Gastroesophageal sphincter (tissue), 4 donors: ENCODE measurements at regions not wholly inside any gene's neighbourhood (a gene's known extent, or its start where the extent isn't known, plus 50 kb on each side); places are given as distances from the start of the nearest gene placed in this dataset.

Experiments
- ATAC-seq: fragments of 150-250 bp; one replicate; pipeline ENCODE4 v1.9.1; 2016; ENCODE audit warnings: mild to moderate bottlenecking, moderate library complexity
- H3K27ac ChIP-seq, 4 donors: fragments of 200-600 bp; sonication (generic) in 3 of 4; 1 replicate in 3 of 4; 2 replicates in 1 of 4; pipeline ENCODE4 v1.5.1; 2016 to 2019
- H3K27me3 ChIP-seq: fragments of 200-600 bp; sonication (generic); one replicate; pipeline ENCODE4 v1.5.1; 2019
- H3K36me3 ChIP-seq, 2 donors: fragments of 200-600 bp; sonication (generic); one replicate each; pipeline ENCODE4 v1.5.1; 2019; ENCODE audit warnings: control low read depth in 1 of 2
- H3K4me1 ChIP-seq, 3 donors: fragments of 200-600 bp; sonication (generic); 1 replicate in 2 of 3; 2 replicates in 1 of 3; pipeline ENCODE4 v1.5.1; 2016 to 2019; ENCODE audit warnings: control low read depth in 2 of 3
- H3K4me3 ChIP-seq, 2 donors: fragments of 200-600 bp; sonication (generic); one replicate each; pipeline ENCODE4 v1.5.1; 2019; ENCODE audit warnings: mild to moderate bottlenecking in 1 of 2, moderate library complexity in 1 of 2
- H3K9me3 ChIP-seq, 3 donors: fragments of 200-600 bp; sonication (generic); one replicate each; pipeline ENCODE4 v1.5.1; 2017 to 2019; ENCODE audit warnings: control low read depth in 2 of 3
- CTCF ChIP-seq, 4 experiments: fragments of 200-600 bp in 2 of 4; fragments of 450-650 bp in 2 of 4; sonication (generic) in 1 of 4; IDR thresholded peaks; one replicate each; pipeline ENCODE4 v1.5.1; 2017 to 2019; ENCODE audit warnings: antibody characterized with exemption in 4 of 4, mild to moderate bottlenecking in 2 of 4, moderate library complexity in 2 of 4
- EP300 ChIP-seq: sonication (generic); formaldehyde crosslinking; IDR thresholded peaks from one replicate; pipeline ENCODE4 v1.6.1; 2017; ENCODE audit warnings: antibody characterized with exemption, mild to moderate bottlenecking
- POLR2A ChIP-seq, 2 donors: fragments of 450-650 bp; IDR thresholded peaks; one replicate each; pipeline ENCODE4 v1.6.1; 2017; ENCODE audit warnings: antibody characterized with exemption in 2 of 2, mild to moderate bottlenecking in 2 of 2, moderate library complexity in 1 of 2
- POLR2AphosphoS5 ChIP-seq: sonication (generic); formaldehyde crosslinking; IDR thresholded peaks from one replicate; pipeline ENCODE4 v1.6.1; 2017; ENCODE audit warnings: antibody characterized with exemption
- WGBS, 2 donors: methylation state at CpG; one replicate each; pipeline ENCODE4 v1.1.5; 2018; ENCODE audit warnings: low coverage in 1 of 2; 5-methylcytosine and 5-hydroxymethylcytosine counted together

- H3K4me3 ChIP-seq, result no peak overlapping the region
- no peaks in the 10 kb centered on the region for H3K4me1 ChIP-seq
- no peak for ATAC-seq
- WGBS, 2 donors, result 54 to 73% methylated on average over 3 of the region's 3 CpGs
- TF ChIP-seq POLR2AphosphoS5 (no peak), POLR2A (IDR thresholded peaks at IDR 0.05) (no peak), CTCF (IDR thresholded peaks at IDR 0.05) (no peak), EP300 (no peak)
- no peaks in the 10 kb centered on the region for H3K27me3 ChIP-seq
- H3K36me3 ChIP-seq, result no peaks in the 10 kb centered on the region
- H3K27ac ChIP-seq, result no peak overlapping the region
- H3K9me3 ChIP-seq, result no peaks in the 10 kb centered on the region
Measured at GRCh38 chr3:78279091-78279490, 1239.2 kb downstream of the ROBO2 start.

GRCh38 chr3:78281381-78281780 is 1241.5 kb downstream of the ROBO2 start:
- TF ChIP-seq POLR2AphosphoS5 (no peak), CTCF (IDR thresholded peaks at IDR 0.05) (no peak), POLR2A (IDR thresholded peaks at IDR 0.05) (no peak), EP300 (no peak)
- no peaks in the 10 kb centered on the region for H3K36me3 ChIP-seq
- no peak overlapping the region for H3K27ac ChIP-seq
- H3K4me3 ChIP-seq, result no peak overlapping the region
- WGBS, 2 donors, result no CpG with 5 or more reads among the region's 6 CpGs
- H3K27me3 ChIP-seq, result no peaks in the 10 kb centered on the region
- no peaks in the 10 kb centered on the region for H3K4me1 ChIP-seq
- no peaks in the 10 kb centered on the region for H3K9me3 ChIP-seq
- no peak for ATAC-seq

GRCh38 chr3:78283994-78284393 is 1244.1 kb downstream of the ROBO2 start:
- Histone ChIP-seq H3K4me1 (no peaks in the 10 kb centered on the region), H3K4me3 (no peak overlapping the region), H3K27me3 (no peaks in the 10 kb centered on the region), H3K27ac (no peak overlapping the region), H3K36me3 (no peaks in the 10 kb centered on the region), H3K9me3 (no peaks in the 10 kb centered on the region)
- WGBS, 2 donors, result 89 to 90% methylated on average over 2 of the region's 2 CpGs
- no peak for ATAC-seq
- TF ChIP-seq POLR2AphosphoS5 (no peak), POLR2A (IDR thresholded peaks at IDR 0.05) (no peak), EP300 (no peak), CTCF (IDR thresholded peaks at IDR 0.05) (no peak)

- H3K36me3 ChIP-seq, result no peaks in the 10 kb centered on the region
- 72 to 74% methylated on average over 3 to 6 of the region's 6 CpGs for WGBS, 2 donors
- ATAC-seq, result no peak
- H3K9me3 ChIP-seq, result no peaks in the 10 kb centered on the region
- H3K4me1 ChIP-seq, result no peaks in the 10 kb centered on the region
- no peak for TF ChIP-seq POLR2AphosphoS5
- H3K27me3 ChIP-seq, result no peaks in the 10 kb centered on the region
- H3K4me3 ChIP-seq, result no peak overlapping the region
- H3K27ac ChIP-seq, result no peak overlapping the region
Measured at GRCh38 chr3:78285032-78285728, 1245.3 kb downstream of the ROBO2 start.

- Histone ChIP-seq H3K36me3 (no peaks in the 10 kb centered on the region), H3K27me3 (no peaks in the 10 kb centered on the region), H3K9me3 (no peaks in the 10 kb centered on the region), H3K27ac (no peak overlapping the region), H3K4me1 (no peaks in the 10 kb centered on the region), H3K4me3 (no peak overlapping the region)
- no peak for TF ChIP-seq EP300
- TF ChIP-seq POLR2A (IDR thresholded peaks at IDR 0.05), result no peak
- TF ChIP-seq POLR2AphosphoS5, result no peak
- TF ChIP-seq CTCF (IDR thresholded peaks at IDR 0.05), result no peak
- no peak for ATAC-seq
Measured at GRCh38 chr3:78287085-78287484, 1247.2 kb downstream of the ROBO2 start.
